NCI-H2196 treated with DMSO at 0.1 percent for 48 hours (cell line): ENCODE measurements at regions not wholly inside any gene's neighbourhood (a gene's known extent, or its start where the extent isn't known, plus 50 kb on each side); places are given as distances from the start of the nearest gene placed in this dataset.
A peak's percentile ranks its signal among the peaks of the same experiment; 100 is the strongest.

ENCODE experiments used
- DNase-seq: peaks from one replicate; lab custom pipeline; 2025; ENCODE audit not compliant: unreplicated experiment; lab: John Stamatoyannopoulos, UW

DNA sequence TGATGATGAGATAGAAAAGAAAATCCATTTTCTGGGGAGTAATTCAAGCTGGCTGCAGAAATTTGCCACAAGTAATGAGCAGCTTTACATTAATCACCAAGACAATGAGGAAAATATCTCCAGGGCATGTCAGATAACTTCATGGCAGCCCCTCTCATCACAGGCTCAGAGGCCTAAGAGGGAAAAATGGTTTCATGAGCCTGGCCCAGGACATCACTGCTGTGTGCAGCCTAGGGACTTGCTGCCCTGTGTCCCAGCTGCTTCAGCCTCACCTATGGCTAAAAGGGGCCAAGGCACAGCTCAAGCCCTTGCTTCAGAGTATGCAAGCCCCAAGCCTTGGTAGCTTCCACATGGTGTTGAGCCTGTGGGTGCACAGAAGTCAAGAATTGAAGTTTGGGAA lies 161.7 kb downstream of the OPA1 start:
- DNase-seq, result no peak

DNA sequence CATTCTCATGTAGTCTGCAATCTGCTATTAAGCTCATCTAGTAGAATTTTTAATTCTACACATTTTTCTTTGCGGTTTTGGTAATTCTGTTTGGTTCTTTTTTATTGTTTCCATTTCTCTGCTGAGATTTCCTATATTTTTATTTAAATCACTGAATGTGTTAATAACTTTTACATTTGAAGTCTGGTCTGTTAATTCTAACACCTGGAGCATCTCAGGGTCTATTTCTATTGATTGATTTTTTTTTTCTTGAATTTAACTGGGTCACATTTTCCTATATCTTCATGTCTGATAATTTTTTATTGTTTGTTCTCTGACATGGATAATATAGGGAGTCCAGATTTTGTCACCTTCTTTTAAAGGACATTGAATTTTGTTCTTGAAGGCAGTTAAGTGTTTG lies 163.5 kb downstream of the OPA1 start:
- no peak for DNase-seq

DNA sequence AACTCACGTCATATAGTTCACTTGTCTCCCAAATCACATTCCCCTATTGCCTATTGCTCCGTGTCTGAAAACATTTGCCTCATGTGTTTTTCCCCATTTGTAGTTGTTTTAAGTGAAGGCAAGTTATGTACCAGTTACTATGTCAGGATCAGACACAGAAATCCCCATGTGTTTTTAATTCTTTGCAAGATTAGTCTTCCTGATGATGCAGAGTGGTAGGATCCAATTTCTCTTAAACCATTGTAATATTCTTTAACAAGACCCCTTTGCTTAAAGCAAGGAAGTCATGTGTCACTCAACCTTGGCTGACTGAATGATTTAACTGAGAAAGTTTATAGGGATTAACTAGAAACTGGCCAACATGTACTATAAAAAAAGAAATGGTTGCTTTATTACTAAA lies 164.4 kb downstream of the OPA1 start:
- no peak for DNase-seq

DNA sequence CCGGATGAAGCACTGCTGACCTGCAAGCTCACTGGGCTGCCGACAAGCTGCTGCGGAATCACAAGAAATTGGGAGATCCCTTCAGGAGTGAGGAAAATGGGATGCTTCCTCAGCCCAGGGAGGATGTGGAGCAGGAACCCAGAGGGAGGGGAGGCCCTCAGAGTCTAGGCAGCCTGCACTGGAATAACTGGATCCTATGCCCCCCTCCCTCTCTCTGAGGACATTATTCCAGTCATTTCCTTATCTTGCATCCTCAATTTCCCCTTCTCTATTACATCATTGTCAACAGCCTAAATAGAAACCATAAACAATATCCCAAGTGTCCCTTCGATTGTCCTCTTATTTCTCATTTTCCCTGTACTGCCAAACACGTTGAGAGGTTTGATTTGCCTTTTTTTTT lies 169.0 kb downstream of the OPA1 start:
- no peak for DNase-seq

DNA sequence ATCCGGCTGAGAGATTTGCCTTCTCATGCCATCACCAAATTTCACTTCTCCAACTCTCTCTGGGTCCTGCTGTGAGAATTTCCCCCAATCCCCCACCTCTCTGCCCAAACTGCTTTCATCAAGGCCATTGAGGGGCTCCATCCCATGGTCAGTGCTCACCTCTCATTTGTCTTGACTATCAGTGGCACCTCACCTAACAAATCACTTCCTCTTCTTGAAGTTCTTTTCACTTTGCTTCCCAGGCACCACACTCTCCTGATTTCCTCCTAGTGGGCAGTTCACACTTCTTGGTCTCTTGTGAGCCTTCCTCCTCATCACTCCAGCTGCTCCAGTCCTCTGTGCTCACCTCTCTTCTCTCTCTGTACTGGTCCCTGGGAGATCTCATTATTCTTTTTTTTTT lies 169.6 kb downstream of the OPA1 start:
- DNase-seq, result no peak

DNA sequence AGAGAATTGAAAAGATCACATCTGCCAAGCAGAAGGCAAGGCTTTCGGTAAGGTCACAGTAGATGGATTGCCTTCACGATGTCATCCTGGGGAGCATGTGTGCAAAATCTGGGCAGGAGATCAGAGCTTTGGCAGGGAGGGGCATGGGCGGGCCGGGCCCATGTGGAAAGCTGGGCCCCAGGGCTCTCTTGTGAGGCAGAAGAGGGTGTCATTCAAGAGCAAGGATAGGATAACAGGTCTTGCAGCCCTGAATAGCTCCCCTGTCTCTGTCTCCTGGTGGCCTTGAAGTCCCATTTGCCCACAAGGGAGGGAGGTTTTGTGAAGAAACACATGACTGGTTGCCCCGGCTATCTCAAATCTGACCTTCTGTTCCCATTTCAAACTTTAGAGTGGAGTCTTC lies 172.0 kb downstream of the OPA1 start:
- DNase-seq, result no peak

DNA sequence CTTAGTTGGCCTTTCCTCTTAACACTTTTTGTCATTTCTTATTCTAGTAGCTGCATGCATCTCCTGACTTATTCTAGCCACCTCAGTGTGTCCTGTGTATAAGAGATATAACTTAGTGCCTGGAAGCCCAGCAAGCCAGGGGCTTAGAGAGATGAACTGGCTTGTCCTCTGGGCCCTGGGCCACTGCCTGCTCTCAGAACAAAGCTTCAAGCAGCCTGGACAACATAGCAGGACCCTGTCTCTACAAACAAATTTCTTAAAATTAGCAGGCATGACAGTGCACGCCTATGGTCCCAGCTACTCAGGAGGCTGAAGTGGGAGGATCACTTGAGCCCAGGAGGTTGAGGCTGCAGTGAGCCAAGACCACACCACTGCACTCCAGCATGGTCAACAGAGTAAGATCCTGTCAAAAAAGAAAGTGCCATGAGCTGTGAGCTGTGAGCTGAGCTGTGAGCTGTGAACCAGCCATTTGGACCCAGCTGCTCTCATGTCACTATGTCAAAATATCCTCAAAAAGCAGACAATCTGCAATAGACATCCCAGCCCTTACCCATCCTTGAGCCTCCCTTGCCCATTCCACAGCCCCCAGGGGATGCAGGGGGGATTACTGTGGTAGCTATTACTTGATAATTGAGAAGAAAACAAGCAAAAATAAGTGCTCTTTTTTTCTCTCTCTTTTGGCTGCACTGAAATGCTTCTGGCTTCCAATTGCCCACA lies 174.5 kb downstream of the OPA1 start:
- DNase-seq, result no peak

DNA sequence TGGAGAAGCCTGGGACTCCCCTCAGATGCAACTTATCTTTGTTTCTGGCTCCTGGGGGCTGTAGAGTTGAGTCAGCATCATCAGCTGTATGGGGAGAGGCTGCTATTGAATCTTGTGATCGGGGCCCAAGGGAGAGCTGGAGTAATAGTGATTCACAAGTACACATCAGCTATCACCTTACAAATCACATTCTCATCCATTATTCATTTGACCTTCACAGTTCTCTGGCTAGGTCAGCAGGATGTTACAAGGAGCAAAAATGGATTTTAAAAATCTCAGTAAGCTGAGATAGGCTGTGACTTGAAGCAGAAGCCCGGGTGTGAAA lies 175.0 kb downstream of the OPA1 start:
- no peak for DNase-seq

DNA sequence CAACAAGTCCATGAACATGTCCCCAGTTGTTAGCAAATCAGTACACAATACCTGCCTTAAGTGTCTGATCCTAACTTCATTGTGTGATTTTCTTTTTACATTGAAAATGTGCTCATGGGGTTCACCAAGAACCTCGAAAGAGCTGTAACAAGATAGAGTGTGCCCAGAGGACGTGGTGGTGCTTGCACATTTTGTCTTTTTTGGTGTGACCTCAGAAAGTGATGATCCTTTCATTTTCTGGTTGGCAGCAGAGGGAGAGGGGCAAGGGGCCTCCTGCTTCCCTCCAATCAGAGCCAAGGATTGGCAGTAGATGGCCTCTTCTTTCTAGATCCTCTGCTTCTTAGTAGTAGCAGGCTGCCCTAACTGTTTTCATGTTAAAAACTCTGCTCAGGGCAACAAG lies 176.4 kb downstream of the OPA1 start:
- DNase-seq, result no peak

DNA sequence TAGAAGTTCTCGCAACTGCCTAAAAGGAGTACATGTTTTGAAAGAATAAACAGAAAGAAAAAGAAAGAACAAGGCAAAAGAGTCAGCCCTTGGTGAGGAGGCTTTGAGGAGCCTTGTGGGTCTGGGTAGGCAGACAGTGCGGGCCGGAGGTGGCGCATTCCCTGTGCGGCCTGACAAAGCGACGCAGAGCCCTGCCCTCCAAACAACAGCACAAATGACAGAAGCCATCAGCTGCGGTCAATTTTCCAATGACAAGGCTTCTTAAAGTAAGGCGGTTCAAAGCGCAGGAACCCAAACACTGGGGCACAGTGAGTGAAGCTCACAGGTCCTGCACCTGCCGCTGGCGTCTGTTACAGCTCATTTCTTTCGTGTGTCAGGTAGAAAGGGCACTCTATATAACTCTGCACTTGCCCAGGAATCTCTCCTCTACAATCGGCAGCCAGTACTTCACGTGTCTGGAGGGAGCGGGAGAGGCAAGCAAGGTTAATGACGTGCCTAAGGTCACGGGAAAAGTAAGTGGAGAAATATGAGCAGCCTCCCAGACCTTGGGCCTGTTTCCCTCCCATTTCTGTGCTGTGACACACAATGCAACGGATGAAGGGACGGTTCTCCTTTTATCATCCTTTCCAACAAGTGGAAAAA lies 178.1 kb downstream of the OPA1 start:
- DNase-seq, result no peak

DNA sequence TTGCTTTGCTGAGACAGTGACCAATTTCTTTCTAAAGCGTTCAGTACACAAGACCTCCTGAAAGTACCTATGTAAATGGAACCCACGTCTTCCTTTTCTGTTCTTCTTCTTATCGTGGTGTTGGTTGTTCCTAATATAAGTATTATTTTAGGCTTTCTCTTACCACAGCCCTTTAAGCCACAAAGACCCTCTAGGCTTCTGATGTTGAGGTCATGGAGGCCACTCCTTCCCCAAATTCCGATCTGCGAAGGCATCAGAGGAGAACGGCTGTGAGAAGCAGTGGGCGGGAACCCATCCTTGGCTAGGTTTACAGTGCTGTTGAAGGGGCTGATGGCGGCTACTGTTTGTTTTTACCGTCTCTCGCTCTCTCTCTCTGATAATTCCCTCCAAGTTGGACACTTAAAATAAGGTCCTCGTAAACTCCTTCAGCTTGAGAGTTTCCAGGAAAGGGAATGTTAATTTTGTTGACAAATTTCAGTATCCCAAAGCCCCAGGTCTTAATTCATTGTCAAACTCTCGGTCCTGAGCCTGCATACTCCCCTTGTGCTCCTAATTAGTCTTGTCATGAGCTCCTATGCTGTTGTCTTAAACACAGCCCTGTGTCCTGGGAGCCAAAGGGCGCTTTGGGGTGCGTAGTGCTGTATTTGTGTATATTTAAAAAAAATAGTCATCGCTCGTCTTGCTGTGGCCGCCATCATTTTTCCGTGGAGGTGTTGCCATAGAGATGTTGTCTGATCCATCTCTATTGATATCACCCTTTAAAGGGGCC lies 178.8 kb downstream of the OPA1 start:
- DNase-seq, result no peak

DNA sequence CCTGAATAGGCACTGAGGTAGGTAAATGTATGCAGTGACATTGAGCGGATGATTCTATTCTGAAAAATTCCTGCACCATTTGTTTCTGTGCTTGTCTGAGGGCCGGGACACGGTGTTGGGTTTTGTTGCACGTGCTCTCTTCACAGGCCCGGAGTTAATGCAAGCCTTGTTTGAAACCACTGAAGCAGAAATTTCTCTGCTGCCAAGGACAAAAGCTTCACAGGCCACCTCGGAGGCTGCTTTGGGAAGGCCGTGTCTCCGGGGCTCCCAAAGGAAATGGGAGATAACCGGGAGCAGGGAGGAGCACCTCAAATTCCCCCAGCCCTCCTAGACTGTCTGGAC lies 179.4 kb downstream of the OPA1 start:
- DNase-seq, result peak; percentile 44

DNA sequence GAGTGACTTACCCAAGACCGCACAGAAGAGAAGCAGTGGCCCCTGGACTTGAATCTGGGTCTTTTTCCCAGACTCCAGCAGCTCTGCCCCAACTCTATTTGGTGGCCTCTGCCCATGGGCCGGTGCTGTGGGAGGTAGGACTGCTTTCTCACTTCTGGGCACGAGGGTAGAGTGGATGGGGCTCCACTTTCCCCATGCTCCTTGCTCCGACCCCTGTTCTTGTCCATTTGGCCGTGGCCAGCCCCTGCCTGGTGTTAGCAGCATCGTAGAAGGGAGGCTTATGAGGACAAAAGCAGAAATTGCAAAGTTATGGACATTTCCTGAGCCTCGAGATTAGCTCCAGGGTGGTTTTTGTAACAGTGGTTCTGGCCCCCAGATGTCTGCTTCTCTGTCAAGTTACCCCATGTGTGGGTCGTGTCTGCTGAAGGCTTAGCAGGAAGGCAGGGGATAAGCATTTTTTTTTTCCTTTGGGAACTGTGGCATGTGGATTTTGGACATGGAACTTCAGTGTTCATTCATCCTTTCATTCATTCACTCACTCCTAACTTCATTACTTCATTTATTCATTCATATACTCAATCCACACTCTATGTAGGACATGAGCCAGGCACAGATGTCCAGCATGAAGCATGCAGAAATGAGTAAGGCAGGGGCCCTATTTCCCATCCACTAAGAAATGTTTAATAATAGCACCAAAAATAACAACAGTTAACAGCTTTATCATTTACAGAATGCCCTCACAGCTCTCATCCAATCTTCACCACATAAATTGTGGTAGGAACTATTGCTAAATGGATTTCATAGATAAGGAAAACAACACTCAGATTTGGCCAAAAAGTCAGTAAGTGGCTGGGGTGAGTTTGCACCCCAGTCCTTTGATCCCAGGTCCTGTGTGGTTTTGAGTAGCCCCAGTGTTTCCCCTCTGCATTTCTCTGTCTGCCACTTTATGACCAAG lies 180.5 kb downstream of the OPA1 start:
- DNase-seq, result no peak

DNA sequence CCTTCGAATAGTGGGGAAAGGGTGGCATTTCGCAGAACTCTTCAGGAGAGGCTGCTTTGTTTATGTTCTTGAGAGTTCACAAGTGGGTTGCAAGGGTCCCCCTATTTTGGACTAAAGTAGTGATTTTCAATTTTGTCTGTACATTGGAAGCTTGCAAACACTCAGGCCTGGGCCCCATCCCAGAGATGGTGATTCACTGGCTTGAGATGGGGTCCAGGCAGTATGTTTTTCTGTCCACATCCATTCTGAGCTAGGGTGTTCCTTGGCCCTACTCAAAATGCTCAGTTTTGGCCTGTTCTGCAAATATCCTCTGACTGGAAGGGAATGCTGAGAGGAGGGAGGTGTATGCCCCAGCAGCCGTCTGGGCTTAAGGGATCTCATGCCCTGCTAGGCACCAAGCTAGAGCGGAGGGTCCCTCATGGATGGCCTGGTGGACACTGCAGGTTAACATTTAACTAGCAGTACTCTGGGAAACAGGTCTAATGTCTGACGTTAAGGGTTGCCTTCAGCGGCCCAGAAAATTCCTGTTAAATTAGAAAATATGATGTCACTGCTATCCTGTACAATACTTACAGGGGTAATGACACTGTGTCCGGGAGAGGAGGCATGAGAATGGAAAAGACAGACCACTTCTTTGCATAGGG lies 181.4 kb downstream of the OPA1 start:
- DNase-seq, result no peak

DNA sequence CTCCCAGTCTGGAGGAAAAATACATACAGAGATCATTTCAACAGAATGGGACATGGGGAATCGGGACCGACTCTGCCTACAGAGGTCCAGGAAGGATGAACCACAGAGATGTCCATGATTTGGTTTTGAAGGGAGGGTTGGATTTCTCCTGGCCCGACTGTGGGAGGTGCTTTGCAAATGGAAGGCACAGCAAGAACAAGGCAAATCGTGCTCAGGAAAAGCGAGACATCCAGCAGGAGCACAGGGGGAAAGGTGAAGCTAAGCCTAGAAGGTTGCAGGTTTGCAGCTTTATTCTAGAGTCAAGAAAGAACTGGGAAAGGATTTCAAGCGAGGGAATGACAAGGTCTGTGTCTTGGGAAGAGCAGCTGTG lies 181.9 kb downstream of the OPA1 start:
- DNase-seq, result no peak

DNA sequence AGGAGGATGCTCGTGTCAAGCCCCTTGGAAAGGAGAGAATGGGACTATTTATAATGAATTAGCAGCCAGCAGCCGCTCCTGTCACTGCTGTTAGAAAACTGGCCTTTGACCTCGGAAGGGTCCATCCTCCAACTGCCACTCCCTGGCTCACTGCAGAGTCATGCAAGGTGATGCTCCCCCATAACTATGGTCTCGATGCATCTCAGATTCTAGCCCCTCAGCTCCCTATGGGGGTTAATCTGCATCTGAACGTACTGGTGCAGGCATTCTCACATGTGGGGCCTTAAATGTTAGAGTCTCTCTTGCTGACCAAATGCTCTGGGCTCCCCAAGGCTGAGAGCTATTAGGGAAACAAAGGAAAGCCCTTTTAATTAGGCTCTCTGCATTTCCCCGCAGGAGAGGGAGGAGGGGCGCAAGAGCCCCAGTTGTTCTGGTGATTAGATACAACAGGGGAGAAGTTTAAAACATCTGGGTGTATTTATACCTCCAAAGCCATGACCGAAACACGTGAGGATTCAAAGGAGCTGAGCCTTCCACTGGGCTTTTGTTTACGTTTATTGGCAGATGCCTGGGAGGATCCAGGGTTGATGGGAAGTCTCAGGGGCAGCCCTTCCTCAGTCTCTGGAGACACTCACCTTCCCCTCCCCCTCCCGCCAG lies 182.5 kb downstream of the OPA1 start:
- no peak for DNase-seq

DNA sequence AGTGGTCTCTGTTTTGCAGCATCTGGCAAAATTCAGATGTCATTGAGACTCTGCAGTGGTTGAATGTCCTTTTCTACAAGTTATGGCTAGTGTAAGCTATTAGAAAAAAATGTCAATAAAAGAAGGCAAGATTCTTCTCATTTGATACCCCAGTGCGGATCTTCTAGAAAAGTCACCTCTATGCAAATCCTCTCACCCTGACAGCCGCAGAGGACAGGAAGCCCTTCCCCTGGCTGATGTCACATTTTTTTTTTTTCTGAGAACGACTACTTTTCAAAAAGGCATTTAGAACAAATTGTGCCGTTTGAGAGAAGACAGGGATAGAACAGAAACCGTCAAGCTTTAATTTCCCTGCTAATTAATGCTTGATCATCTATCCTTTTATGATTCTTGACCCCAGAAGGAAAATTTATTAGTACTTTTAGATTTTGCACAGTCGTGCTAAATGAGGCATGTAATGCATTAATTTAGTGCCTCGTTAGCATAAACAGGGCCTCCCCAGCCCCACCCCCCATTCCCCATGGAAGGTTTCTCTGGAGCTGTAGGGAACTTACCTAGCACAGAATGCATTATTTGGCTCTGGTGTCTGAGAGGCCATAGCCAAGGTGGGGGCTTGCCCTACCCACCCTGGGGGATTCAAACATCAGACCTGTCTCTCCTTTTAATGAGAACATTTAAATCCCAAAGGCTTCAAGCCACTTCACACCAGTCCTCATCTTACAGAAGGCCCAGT lies 183.8 kb downstream of the OPA1 start:
- no peak for DNase-seq

DNA sequence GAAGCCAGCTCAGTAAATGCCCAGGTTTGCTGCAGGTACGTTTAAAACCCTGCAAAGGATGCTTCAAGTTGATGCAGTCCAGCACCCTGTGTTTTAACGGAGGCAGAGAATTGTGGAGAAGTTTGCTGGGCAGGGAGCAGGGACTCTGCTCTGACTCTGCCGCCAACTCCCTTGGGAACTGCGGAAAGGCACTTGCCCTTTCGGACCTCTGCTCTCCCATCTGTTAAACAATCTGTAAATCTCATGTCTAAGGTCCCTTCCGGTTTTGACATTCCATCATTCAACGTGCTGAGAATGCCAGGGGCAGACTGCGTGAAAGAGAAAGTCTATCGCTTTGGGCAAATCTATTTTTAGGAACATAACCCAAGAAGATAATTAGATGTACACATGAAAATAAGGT lies 184.5 kb downstream of the OPA1 start:
- no peak for DNase-seq

DNA sequence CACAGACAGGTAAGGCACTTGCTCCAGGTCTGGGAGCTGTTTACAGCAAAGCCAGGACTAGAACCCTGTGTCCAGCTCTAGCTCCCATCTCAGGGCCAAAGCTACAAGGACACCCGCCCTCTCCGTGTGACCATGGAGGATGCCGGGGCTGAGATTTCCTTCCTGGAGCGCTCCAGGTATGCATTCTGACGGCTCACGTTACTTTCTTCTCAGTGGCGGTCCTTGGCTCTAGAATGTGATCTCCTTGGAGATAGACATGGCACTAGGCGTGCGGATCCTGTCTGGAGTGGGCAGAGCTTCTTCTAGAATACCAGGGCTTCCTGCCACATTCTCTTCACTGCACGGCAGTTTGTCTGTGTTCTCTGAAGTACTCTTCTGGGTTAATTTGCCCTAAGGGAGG lies 185.7 kb downstream of the OPA1 start:
- DNase-seq, result no peak

DNA sequence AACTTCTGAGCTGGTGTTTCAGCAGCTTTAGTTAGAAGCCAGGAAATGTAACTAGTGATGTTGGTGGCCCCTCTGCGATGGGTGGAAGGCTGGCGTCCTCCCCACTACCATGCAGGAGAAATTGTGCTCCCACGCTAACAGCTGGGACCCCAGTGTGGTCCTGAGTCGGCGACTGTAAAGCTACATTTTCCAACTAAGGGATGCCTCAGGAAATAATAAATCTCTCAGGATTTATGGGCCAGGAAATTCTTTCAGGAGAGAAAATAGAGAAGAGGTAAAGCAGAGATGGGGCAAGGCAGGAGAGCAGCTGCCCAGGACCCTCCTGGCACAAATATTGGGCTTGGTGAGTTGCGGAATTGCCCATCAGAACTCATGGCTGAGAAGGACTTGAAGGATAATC lies 186.9 kb downstream of the OPA1 start:
- DNase-seq, result no peak
